Neuronal stem cell (in vitro differentiated cells): ENCODE measurements at regions not wholly inside any gene's neighbourhood (a gene's known extent, or its start where the extent isn't known, plus 50 kb on each side); places are given as distances from the start of the nearest gene placed in this dataset.

Experiments
- DNase-seq: peaks from one replicate; pipeline ENCODE4 v3.0.0-alpha.2; 2013; ENCODE audit warnings: low spot score
- H2AFZ ChIP-seq: one replicate; pipeline ENCODE4 v1.6.1; 2013; ENCODE audit warnings: mild to moderate bottlenecking, low read length, inconsistent platforms
- H2AK5ac ChIP-seq: 2 replicates; pipeline ENCODE4 v1.6.1; 2013; ENCODE audit warnings: low read depth, mild to moderate bottlenecking, inconsistent platforms, low read length, moderate library complexity, mixed read lengths
- H2BK120ac ChIP-seq: 2 replicates; pipeline ENCODE4 v1.6.1; 2013; ENCODE audit warnings: low read depth, mild to moderate bottlenecking, inconsistent platforms, low read length, moderate library complexity, mixed read lengths
- H2BK12ac ChIP-seq: one replicate; pipeline ENCODE4 v1.6.1; 2013; ENCODE audit warnings: low read length, inconsistent platforms
- H2BK15ac ChIP-seq: 2 replicates; pipeline ENCODE4 v1.6.1; 2013; ENCODE audit warnings: mild to moderate bottlenecking, low read length, inconsistent platforms, mixed read lengths
- H2BK5ac ChIP-seq: one replicate; pipeline ENCODE4 v1.6.1; 2013; ENCODE audit warnings: inconsistent platforms, mild to moderate bottlenecking, low read length, moderate library complexity
- H3K14ac ChIP-seq: one replicate; pipeline ENCODE4 v1.6.1; 2013; ENCODE audit warnings: low read length, inconsistent platforms
- H3K18ac ChIP-seq: 2 replicates; pipeline ENCODE4 v1.6.1; 2013; ENCODE audit warnings: low read length, inconsistent platforms
- H3K23ac ChIP-seq: 2 replicates; pipeline ENCODE4 v1.6.1; 2013; ENCODE audit warnings: low read depth, mild to moderate bottlenecking, mixed read lengths, low read length, inconsistent platforms; ENCODE audit not compliant: poor library complexity
- H3K27ac ChIP-seq: replicated peaks from 3 replicates; pipeline ENCODE4 v1.5.1; 2013; ENCODE audit warnings: low read length, inconsistent platforms
- H3K27me3 ChIP-seq, 3 experiments: 2 replicates each; pipeline ENCODE4 v1.6.1; 2013; ENCODE audit warnings: low read length in 3 of 3, mild to moderate bottlenecking in 2 of 3, inconsistent platforms in 1 of 3, low read depth in 1 of 3, mixed read lengths in 1 of 3, moderate library complexity in 1 of 3; ENCODE audit not compliant: control insufficient read depth in 3 of 3, insufficient read depth in 3 of 3
- H3K36me3 ChIP-seq, 2 donors: replicated peaks in 1 of 2; 2 replicates each; pipeline ENCODE4 v1.6.1; 2013; ENCODE audit warnings: low read length in 2 of 2; ENCODE audit not compliant: control insufficient read depth in 2 of 2, insufficient read depth in 2 of 2
- H3K4ac ChIP-seq: 2 replicates; pipeline ENCODE4 v1.6.1; 2013; ENCODE audit warnings: inconsistent platforms, mild to moderate bottlenecking, low read length, moderate library complexity
- H3K4me1 ChIP-seq, 2 donors: 1 replicate in 1 of 2; 2 replicates in 1 of 2; pipeline ENCODE4 v1.6.1; 2013; ENCODE audit warnings: low read length in 2 of 2, low read depth in 1 of 2; ENCODE audit not compliant: control insufficient read depth in 2 of 2, insufficient read depth in 1 of 2
- H3K4me2 ChIP-seq: one replicate; pipeline ENCODE4 v1.6.1; 2013; ENCODE audit warnings: mild to moderate bottlenecking, low read length, inconsistent platforms; ENCODE audit not compliant: insufficient read depth, poor library complexity, severe bottlenecking
- H3K4me3 ChIP-seq, 2 donors: 2 replicates each; pipeline ENCODE4 v1.5.1; 2013; ENCODE audit warnings: low read length in 2 of 2, mild to moderate bottlenecking in 2 of 2, inconsistent platforms in 1 of 2, moderate library complexity in 1 of 2
- H3K79me1 ChIP-seq: one replicate; pipeline ENCODE4 v1.6.1; 2013; ENCODE audit warnings: low read depth, mild to moderate bottlenecking, inconsistent platforms, low read length, moderate library complexity
- H3K9ac ChIP-seq: one replicate; pipeline ENCODE4 v1.6.1; 2013; ENCODE audit warnings: mild to moderate bottlenecking, low read depth, low read length, inconsistent platforms; ENCODE audit not compliant: poor library complexity
- H3K9me3 ChIP-seq, 2 donors: replicated peaks in 1 of 2; 2 replicates each; pipeline versions ENCODE3 to v1.6.1; 2013; ENCODE audit warnings: low read length in 2 of 2, mild to moderate bottlenecking in 2 of 2, inconsistent platforms in 1 of 2, low read depth in 1 of 2, mixed read lengths in 1 of 2, moderate library complexity in 1 of 2; ENCODE audit not compliant: control insufficient read depth in 2 of 2, insufficient read depth in 1 of 2
- H4K8ac ChIP-seq: one replicate; pipeline ENCODE4 v1.6.1; 2013; ENCODE audit warnings: low read depth, mild to moderate bottlenecking, inconsistent platforms, low read length, moderate library complexity
- H4K91ac ChIP-seq: one replicate; pipeline ENCODE4 v1.6.1; 2013; ENCODE audit warnings: low read length, low read depth, mild to moderate bottlenecking, inconsistent platforms; ENCODE audit not compliant: poor library complexity
- WGBS, 2 donors: extraction: QIAGEN DNeasy Blood & Tissue Kit; methylation state at CpG; one replicate each; pipeline ENCODE4 v1.1.7; 2013; ENCODE audit warnings: missing lambda C conversion rate in 2 of 2, mixed read lengths in 1 of 2; ENCODE audit not compliant: insufficient read length in 2 of 2, insufficient replicate concordance in 1 of 2; ENCODE audit errors: extremely low coverage in 2 of 2; 5-methylcytosine and 5-hydroxymethylcytosine counted together

DNA sequence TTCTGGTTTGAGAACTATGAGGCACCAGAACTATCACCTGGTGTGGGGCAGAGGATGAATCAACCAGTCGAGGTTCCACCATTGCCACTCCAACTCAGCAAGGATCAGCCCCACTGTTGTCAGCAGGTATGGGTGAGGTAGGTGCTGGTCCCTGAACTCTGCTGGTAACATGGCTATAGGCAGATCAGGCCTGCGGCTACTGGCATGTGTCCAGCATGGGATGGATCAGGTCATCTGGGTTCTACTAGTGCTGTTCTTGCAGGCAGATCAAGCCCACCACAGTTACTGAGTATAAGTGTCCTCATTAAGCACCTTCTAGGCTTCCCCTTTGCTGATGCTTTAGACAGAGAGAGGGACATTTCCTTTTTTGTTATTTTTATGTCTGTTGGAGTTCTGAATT, 71.7 kb downstream of the GABRA6 start:
- no peak overlapping the region for H4K91ac ChIP-seq
- H2BK5ac ChIP-seq, result no peak overlapping the region
- H3K27me3 ChIP-seq, result no peaks in the 10 kb centered on the region
- no peak overlapping the region for H3K4ac ChIP-seq
- no peaks in the 10 kb centered on the region for H3K36me3 ChIP-seq
- no peak overlapping the region for H3K27ac ChIP-seq
- no peak overlapping the region for H3K23ac ChIP-seq
- no CpG with 5 or more reads among the region's 2 CpGs for WGBS, 2 donors
- no peaks in the 10 kb centered on the region for H3K4me1 ChIP-seq
- no peak overlapping the region for H2BK120ac ChIP-seq
- no peak overlapping the region for H3K9ac ChIP-seq
- no peak overlapping the region for H2BK12ac ChIP-seq
- no peak for DNase-seq
- no peak overlapping the region for H4K8ac ChIP-seq
- no peak overlapping the region for H3K4me2 ChIP-seq
- no peak overlapping the region for H2AK5ac ChIP-seq
- H3K9me3 ChIP-seq, result no peaks in the 10 kb centered on the region
- H3K18ac ChIP-seq, result no peak overlapping the region
- no peak overlapping the region for H2AFZ ChIP-seq
- H3K79me1 ChIP-seq, result no peaks in the 10 kb centered on the region
- H2BK15ac ChIP-seq, result no peak overlapping the region
- peak overlapping the region in 1 of 2 donors; percentile 51 for H3K4me3 ChIP-seq
- H3K14ac ChIP-seq, result no peak overlapping the region

- Histone ChIP-seq H3K4me3 (no peak overlapping the region), H3K4ac (no peak overlapping the region), H2BK12ac (no peak overlapping the region), H3K9me3 (no peaks in the 10 kb centered on the region), H2BK15ac (no peak overlapping the region), H3K27ac (no peak overlapping the region), H2AFZ (no peak overlapping the region), H3K36me3 (no peaks in the 10 kb centered on the region), H2AK5ac (no peak overlapping the region), H2BK120ac (no peak overlapping the region), H4K91ac (no peak overlapping the region), H3K14ac (no peak overlapping the region), H3K18ac (no peak overlapping the region), H3K23ac (no peak overlapping the region), H4K8ac (no peak overlapping the region), H3K4me1 (no peaks in the 10 kb centered on the region), H2BK5ac (no peak overlapping the region), H3K79me1 (no peaks in the 10 kb centered on the region), H3K4me2 (no peak overlapping the region), H3K27me3 (no peaks in the 10 kb centered on the region), H3K9ac (no peak overlapping the region)
- WGBS, 2 donors, result no CpG with 5 or more reads among the region's 1 CpG
- DNase-seq, result no peak
Observed at GRCh38 chr5:161763571-161763970, 78.0 kb downstream of the GABRA6 start.

- Histone ChIP-seq H3K27me3 (no peaks in the 10 kb centered on the region), H3K9ac (no peak overlapping the region), H3K18ac (no peak overlapping the region), H3K4me2 (no peak overlapping the region), H3K4ac (no peak overlapping the region), H3K27ac (no peak overlapping the region), H3K36me3 (no peaks in the 10 kb centered on the region), H3K9me3 (no peaks in the 10 kb centered on the region), H3K23ac (no peak overlapping the region), H3K4me1 (no peaks in the 10 kb centered on the region), H3K4me3 (no peak overlapping the region), H2AFZ (no peak overlapping the region), H3K14ac (no peak overlapping the region), H2BK120ac (no peak overlapping the region), H2BK12ac (no peak overlapping the region), H2BK5ac (no peak overlapping the region), H2BK15ac (no peak overlapping the region), H4K91ac (no peak overlapping the region), H4K8ac (no peak overlapping the region), H3K79me1 (no peaks in the 10 kb centered on the region), H2AK5ac (no peak overlapping the region)
- WGBS, 2 donors, result no CpG with 5 or more reads among the region's 2 CpGs
- no peak for DNase-seq
Observed at GRCh38 chr5:161765611-161766010, 80.1 kb downstream of the GABRA6 start.

DNA sequence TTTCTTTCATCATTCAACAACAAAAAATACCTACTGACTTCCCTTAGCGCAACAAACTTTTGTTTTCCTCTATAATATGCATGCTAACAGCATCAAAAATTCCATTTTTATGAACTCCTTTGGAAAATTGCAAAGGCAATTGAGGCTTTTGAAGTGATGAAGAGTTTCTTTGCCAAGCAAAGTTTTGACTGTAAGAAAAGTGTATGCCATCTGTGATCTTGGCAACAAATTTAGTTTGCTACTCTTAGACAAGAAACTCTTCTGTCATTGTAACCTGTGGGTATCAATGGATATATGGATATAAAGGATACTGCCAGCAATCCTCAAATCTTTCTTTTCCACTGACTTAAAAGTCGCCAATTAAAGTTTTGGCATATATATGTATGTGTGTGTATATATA, 72.0 kb upstream of the GABRA1 start:
- Histone ChIP-seq H3K27me3 (no peaks in the 10 kb centered on the region), H2AFZ (no peak overlapping the region), H3K9ac (no peak overlapping the region), H2BK5ac (no peak overlapping the region), H3K14ac (no peak overlapping the region), H4K8ac (no peak overlapping the region), H3K23ac (no peak overlapping the region), H2BK15ac (no peak overlapping the region), H3K36me3 (no peaks in the 10 kb centered on the region), H2AK5ac (no peak overlapping the region), H3K4me1 (no peaks in the 10 kb centered on the region), H3K4me3 (no peak overlapping the region), H3K18ac (no peak overlapping the region), H3K9me3 (no peaks in the 10 kb centered on the region), H2BK12ac (no peak overlapping the region), H2BK120ac (no peak overlapping the region), H3K4me2 (no peak overlapping the region), H3K4ac (no peak overlapping the region), H3K27ac (no peak overlapping the region), H4K91ac (no peak overlapping the region), H3K79me1 (no peaks in the 10 kb centered on the region)
- WGBS, 2 donors, result 100% methylated on average over 1 of the region's 2 CpGs; no CpG with 5 or more reads in 1 of the 2 donors
- DNase-seq, result no peak
